ENCODE measurements at regions not wholly inside any gene's neighbourhood (a gene's known extent, or its start where the extent isn't known, plus 50 kb on each side); places are given as distances from the start of the nearest gene placed in this dataset.

DNA sequence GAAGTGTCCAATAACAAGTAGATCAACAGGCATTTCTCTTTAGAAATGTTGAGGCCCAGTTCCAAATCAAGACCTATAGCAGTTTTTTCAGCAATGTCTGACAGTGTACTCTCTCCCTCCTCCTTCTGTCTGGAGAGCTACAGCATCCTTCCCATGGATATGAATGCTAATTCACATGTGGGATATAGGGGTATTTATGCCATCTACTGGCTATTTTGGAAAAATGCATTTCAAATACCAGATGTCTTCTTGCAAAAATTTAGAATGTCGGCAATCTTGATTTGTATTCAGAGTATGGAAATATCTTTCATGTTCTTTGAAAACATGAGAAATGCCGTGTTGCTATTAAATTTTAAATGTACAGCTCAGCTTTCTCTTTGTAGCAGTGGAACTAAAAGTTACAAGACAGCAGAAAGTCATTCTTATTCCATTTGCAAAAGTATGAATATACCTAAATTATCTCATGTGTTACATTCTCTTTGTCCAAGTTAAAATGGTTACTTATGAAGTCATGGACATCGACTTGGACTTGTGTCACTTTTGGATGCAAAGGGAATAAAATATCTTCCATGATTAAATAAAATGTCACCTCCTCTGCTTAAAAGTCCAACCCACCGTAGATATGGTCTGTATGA is 647.8 kb downstream of the TAF11L14 start:
- Mint-ChIP-seq H3K4me1 (no peaks in the 10 kb centered on the region), H3K27ac (no peak overlapping the region), H3K27me3 (ENCODE audit: low read depth) (no peaks in the 10 kb centered on the region), H3K9me3 (peaks cover 3 to 4% of the 10 kb centered on the region in 2 experiments; a peak in 4 of 5 replicates), H3K36me3 (ENCODE audit: insufficient read depth in 1 of 3, low read depth in 3 of 3) (peaks cover 0 to 8% (median 1%) of the 10 kb centered on the region in 3 experiments; a peak in 2 of 7 replicates), H3K4me3 (no peak overlapping the region)
- H3K79me1 ChIP-seq (ENCODE audit: insufficient read depth, low read depth, low read length, poor library complexity, severe bottlenecking), result no peaks in the 10 kb centered on the region
- no peak overlapping the region for H3K14ac ChIP-seq (ENCODE audit: insufficient read depth, low read length)
- H2BK12ac ChIP-seq (ENCODE audit: insufficient read length, low read depth, low read length), result no peak overlapping the region
- H3K79me2 ChIP-seq (ENCODE audit: insufficient read depth, low read length), result no peaks in the 10 kb centered on the region
- H3K56ac ChIP-seq (ENCODE audit: insufficient read length, low read depth, low read length), result no peak overlapping the region
- H4K20me1 ChIP-seq (ENCODE audit: control insufficient read depth, insufficient read depth, insufficient read length), result no peaks in the 10 kb centered on the region
- H3K27me3 ChIP-seq (ENCODE audit: insufficient read depth, low read length), result no peaks in the 10 kb centered on the region
- no peaks in the 10 kb centered on the region for H3K4me1 ChIP-seq (ENCODE audit: insufficient read depth, low read length)
- no peaks in the 10 kb centered on the region for H3K23me2 ChIP-seq (ENCODE audit: insufficient read length, low read depth, low read length, poor library complexity, severe bottlenecking)
- no peak overlapping the region for H4K8ac ChIP-seq (replicated peaks; ENCODE audit: insufficient read length, low read depth, low read length)
- H2AFZ ChIP-seq (ENCODE audit: low read length), result no peak overlapping the region
- no peak overlapping the region for H4K91ac ChIP-seq (ENCODE audit: insufficient read length, low read depth, low read length)
- no peak overlapping the region for H2BK20ac ChIP-seq (ENCODE audit: low read depth, low read length, poor library complexity, severe bottlenecking)
- no peak for DNase-seq
- no peak overlapping the region for H2BK5ac ChIP-seq (ENCODE audit: insufficient read length, low read length)
- H3K23ac ChIP-seq (ENCODE audit: insufficient read length, low read depth, low read length), result no peak overlapping the region
- H3K27ac ChIP-seq (ENCODE audit: insufficient read length, low read depth, low read length), result no peak overlapping the region
- no peak overlapping the region for H2AK5ac ChIP-seq (ENCODE audit: insufficient read length, low read length)
- no peak overlapping the region for H4K5ac ChIP-seq (ENCODE audit: insufficient read length, low read depth, low read length)
- TF ChIP-seq, protein P1, sequence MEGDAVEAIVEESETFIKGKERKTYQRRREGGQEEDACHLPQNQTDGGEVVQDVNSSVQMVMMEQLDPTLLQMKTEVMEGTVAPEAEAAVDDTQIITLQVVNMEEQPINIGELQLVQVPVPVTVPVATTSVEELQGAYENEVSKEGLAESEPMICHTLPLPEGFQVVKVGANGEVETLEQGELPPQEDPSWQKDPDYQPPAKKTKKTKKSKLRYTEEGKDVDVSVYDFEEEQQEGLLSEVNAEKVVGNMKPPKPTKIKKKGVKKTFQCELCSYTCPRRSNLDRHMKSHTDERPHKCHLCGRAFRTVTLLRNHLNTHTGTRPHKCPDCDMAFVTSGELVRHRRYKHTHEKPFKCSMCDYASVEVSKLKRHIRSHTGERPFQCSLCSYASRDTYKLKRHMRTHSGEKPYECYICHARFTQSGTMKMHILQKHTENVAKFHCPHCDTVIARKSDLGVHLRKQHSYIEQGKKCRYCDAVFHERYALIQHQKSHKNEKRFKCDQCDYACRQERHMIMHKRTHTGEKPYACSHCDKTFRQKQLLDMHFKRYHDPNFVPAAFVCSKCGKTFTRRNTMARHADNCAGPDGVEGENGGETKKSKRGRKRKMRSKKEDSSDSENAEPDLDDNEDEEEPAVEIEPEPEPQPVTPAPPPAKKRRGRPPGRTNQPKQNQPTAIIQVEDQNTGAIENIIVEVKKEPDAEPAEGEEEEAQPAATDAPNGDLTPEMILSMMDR (conservative IDR thresholded peaks at IDR 0.05), result peak; percentile 64
- H3K4ac ChIP-seq (ENCODE audit: low read depth, low read length), result no peak overlapping the region
- H2BK120ac ChIP-seq (ENCODE audit: low read depth, low read length, poor library complexity, severe bottlenecking), result no peak overlapping the region
- WGBS (ENCODE audit: extremely low coverage, insufficient read length, low lambda C conversion rate), result no CpG with 5 or more reads among the region's 4 CpGs
- H3K9ac ChIP-seq (ENCODE audit: extremely low read depth, insufficient read length, low read length), result no peak overlapping the region
- H3K9me3 ChIP-seq (ENCODE audit: control insufficient read depth, low read depth, low read length), result no peaks in the 10 kb centered on the region
- H3K18ac ChIP-seq (ENCODE audit: insufficient read length, low read depth, low read length), result no peak overlapping the region
- no peak overlapping the region for H3K4me2 ChIP-seq (ENCODE audit: insufficient read depth, insufficient read length, low read length)
- no peak overlapping the region for H2BK15ac ChIP-seq (ENCODE audit: low read depth, low read length)
- H3T11ph ChIP-seq (ENCODE audit: low read length), result no peak overlapping the region

All from H9 (cell line).